PC-3 (cell line): ENCODE measurements at regions not wholly inside any gene's neighbourhood (a gene's known extent, or its start where the extent isn't known, plus 50 kb on each side); places are given as distances from the start of the nearest gene placed in this dataset.

ENCODE experiments used
- CTCF ChIP-seq: fragments of 300-600 bp; sonication (generic); conservative IDR thresholded peaks from 2 replicates; pipeline ENCODE4 v1.5.1; 2017; ENCODE audit warnings: antibody characterized with exemption, low read depth, mild to moderate bottlenecking, low read length
- EZH2 ChIP-seq: fragments of 300-600 bp; sonication (generic); IDR thresholded peaks from one replicate; pipeline ENCODE4 v1.6.1; 2017; ENCODE audit warnings: antibody characterized with exemption, mild to moderate bottlenecking, low read length; ENCODE audit not compliant: unreplicated experiment

DNA sequence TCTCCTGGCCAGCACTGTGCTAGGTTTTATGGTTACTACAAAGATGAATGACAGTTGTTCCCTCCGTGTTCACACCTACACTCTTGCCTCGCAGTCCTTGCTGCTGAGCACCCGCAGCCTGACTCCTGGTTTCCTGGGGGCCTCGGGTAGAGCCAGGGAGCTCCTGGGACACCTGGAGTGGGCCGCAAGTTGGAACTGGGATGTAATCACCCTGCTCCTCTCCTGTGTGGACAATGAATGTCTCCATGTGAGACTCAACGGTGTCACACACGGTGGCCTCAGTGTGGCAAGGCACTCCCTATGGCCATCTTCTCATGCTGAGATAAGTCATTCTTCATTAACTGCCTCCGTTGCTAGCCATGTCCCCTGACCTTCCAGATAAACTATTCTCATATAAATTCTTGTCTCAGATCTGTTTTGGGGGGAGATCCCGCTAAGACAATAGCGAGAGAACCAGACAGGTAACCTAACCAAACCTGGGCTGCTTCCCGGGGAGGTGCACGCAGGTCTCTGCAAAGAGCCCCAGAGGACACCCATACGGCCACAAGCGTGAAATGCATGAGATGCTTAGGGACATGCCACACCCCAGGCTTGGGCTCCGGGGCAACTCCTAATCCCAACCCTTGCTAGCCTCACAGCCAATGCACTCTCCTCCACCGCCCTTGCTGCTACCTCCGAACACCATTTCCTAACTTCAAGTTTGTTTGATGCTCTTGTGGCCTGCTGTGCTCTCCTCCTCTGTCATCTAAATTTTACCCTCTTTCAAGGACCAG, 87.2 kb upstream of the IRS2 start:
- TF ChIP-seq EZH2 (no peak), CTCF (no peak)
